Osteoblast (primary cell): ENCODE measurements at regions not wholly inside any gene's neighbourhood (a gene's known extent, or its start where the extent isn't known, plus 50 kb on each side); places are given as distances from the start of the nearest gene placed in this dataset.
"Not testable (repeated sequence)": the region's sequence is repeated elsewhere in the genome, so short reads cannot be mapped to it uniquely, and the experiment has no call there.

Experiments
- DNase-seq: peaks from one replicate; pipeline ENCODE4 v3.0.0; 2011; ENCODE audit warnings: low spot score, mixed read lengths; ENCODE audit not compliant: insufficient read length; ENCODE audit errors: missing footprints
- H2AFZ ChIP-seq: 2 replicates; pipeline ENCODE4 v1.6.0; 2011; ENCODE audit warnings: mild to moderate bottlenecking, low read length
- H3K27ac ChIP-seq: 2 replicates; pipeline ENCODE4 v1.5.1; 2011; ENCODE audit warnings: mild to moderate bottlenecking, low read depth, low read length, moderate library complexity
- H3K27me3 ChIP-seq: 2 replicates; pipeline ENCODE4 v1.6.0; 2012; ENCODE audit warnings: mild to moderate bottlenecking, control low read depth, inconsistent platforms, low read length, moderate library complexity; ENCODE audit not compliant: insufficient read depth
- H3K36me3 ChIP-seq: 2 replicates; pipeline ENCODE4 v1.5.1; 2011; ENCODE audit warnings: mild to moderate bottlenecking, low read length, control low read depth, moderate library complexity; ENCODE audit not compliant: insufficient read depth
- H3K4me1 ChIP-seq: 2 replicates; pipeline ENCODE4 v1.5.1; 2011; ENCODE audit warnings: mild to moderate bottlenecking, low read length, control low read depth, moderate library complexity; ENCODE audit not compliant: insufficient read depth
- H3K4me2 ChIP-seq: 2 replicates; pipeline ENCODE4 v1.6.0; 2011; ENCODE audit warnings: mild to moderate bottlenecking, low read length; ENCODE audit not compliant: insufficient read depth
- H3K4me3 ChIP-seq: fragments of 200-600 bp; sonication (generic); 3 replicates; pipeline ENCODE4 v1.5.1; 2012; ENCODE audit warnings: mild to moderate bottlenecking, low read length, inconsistent platforms; ENCODE audit not compliant: insufficient read depth
- H3K79me2 ChIP-seq: 2 replicates; pipeline ENCODE4 v1.6.0; 2012; ENCODE audit warnings: mild to moderate bottlenecking, low read length, control low read depth, inconsistent platforms; ENCODE audit not compliant: insufficient read depth
- H3K9me3 ChIP-seq: 2 replicates; pipeline ENCODE4 v1.5.1; 2011; ENCODE audit warnings: low read depth, low read length, control low read depth
- H4K20me1 ChIP-seq: 2 replicates; pipeline ENCODE4 v1.6.0; 2012; ENCODE audit warnings: mild to moderate bottlenecking, low read length, control low read depth; ENCODE audit not compliant: insufficient read depth
- TF ChIP-seq, protein P1 (sequence below): IDR thresholded peaks from 2 replicates; pipeline ENCODE4 v1.5.1; 2011; ENCODE audit warnings: mild to moderate bottlenecking, low read depth, low read length, moderate library complexity; ENCODE audit errors: extremely low read depth

DNA sequence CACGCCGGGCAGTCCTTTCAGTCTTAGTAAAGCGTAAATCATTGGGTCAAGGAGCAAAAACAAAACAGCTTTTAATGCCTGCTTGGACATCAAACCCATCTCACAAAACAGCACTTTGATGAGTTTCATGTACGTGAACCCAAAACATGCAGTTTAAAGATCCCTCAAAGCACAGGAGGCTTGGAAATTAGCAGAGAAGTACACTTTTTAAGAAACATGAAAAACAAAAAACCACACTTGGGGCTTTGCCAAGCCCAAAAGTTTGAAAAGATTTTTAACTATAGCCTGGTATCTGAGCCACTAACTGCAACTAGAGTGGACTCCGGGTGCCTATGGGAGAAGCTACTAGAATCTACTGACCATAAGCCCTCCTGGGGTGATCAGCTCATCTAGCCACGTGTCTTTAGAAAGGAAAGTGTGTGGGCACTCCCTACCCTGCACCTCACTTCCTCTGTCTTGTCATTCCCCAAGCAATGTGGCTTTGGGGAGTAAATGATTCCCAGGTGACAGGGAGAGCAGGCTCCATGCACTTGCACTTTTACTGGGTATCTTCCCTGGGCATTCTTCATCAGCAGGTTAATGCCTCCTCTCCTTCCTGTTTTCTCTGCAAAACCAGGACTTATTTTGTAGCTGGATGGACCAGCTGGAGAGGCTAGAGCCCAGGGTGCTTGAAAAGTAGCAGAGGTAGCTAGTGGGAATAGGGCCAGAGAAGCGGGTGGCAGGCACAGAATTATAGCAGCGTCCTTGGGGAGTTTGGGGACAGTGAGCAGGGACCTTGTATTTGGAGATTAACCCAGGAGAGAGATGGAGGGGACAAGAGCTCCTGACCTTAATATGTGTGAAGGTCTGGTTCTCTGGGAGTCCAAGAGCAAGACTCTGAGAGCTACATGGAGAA is 339.3 kb downstream of the BCL11B start:
- Histone ChIP-seq H3K4me3 (no peak overlapping the region), H3K27ac (no peak overlapping the region), H3K4me2 (no peak overlapping the region), H3K36me3 (no peaks in the 10 kb centered on the region), H3K79me2 (no peaks in the 10 kb centered on the region), H3K27me3 (no peaks in the 10 kb centered on the region), H3K9me3 (no peaks in the 10 kb centered on the region), H4K20me1 (no peaks in the 10 kb centered on the region), H3K4me1 (no peaks in the 10 kb centered on the region), H2AFZ (no peak overlapping the region)
- no peak for DNase-seq
- TF ChIP-seq, protein P1, sequence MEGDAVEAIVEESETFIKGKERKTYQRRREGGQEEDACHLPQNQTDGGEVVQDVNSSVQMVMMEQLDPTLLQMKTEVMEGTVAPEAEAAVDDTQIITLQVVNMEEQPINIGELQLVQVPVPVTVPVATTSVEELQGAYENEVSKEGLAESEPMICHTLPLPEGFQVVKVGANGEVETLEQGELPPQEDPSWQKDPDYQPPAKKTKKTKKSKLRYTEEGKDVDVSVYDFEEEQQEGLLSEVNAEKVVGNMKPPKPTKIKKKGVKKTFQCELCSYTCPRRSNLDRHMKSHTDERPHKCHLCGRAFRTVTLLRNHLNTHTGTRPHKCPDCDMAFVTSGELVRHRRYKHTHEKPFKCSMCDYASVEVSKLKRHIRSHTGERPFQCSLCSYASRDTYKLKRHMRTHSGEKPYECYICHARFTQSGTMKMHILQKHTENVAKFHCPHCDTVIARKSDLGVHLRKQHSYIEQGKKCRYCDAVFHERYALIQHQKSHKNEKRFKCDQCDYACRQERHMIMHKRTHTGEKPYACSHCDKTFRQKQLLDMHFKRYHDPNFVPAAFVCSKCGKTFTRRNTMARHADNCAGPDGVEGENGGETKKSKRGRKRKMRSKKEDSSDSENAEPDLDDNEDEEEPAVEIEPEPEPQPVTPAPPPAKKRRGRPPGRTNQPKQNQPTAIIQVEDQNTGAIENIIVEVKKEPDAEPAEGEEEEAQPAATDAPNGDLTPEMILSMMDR, result no peak

DNA sequence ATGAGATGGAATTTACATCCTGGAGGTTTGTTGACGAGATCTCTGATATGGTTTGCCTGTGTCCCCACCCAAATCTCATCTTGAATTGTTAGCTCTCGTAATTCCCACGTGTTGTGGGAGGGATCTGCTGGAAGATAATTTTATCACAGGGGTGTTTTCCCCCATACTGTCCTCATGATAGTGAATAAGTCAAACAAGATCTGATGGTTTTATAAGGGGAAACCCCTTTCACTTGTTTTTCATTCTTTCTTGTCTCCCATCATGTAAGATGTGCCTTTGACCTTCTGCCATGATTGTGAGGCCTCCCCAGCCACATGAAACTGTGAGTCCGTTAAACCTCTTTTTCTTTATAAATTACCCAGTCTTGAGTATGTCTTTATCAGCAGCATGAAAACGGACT is 337.4 kb downstream of the BCL11B start:
- H4K20me1 ChIP-seq, H3K27ac ChIP-seq, DNase-seq, H3K79me2 ChIP-seq, H3K27me3 ChIP-seq, H3K9me3 ChIP-seq, H3K4me3 ChIP-seq, H3K4me1 ChIP-seq, H3K36me3 ChIP-seq, H2AFZ ChIP-seq, H3K4me2 ChIP-seq: not testable (repeated sequence)

DNA sequence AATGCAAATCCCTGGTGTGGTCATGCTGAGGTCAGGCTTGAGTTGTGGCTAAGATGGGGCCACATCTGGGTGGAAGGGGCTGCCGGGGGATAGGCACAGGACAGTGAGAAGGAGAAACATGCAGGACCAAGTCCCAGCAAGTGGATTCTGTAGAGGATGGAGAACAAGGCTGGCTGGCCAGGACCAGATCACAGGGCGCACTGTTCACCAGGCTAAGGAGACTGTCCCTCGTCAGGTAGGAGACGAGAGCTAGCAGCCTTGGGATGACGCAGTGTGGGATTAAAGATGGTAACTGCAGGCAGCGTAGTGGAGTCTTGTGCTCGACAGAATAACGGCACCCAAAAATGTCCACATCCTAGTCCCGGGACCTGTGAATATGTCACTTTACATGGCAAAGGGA is 336.1 kb downstream of the BCL11B start:
- TF ChIP-seq, protein P1, result no peak
- Histone ChIP-seq H3K4me3 (no peak overlapping the region), H3K27me3 (no peaks in the 10 kb centered on the region), H3K79me2 (no peaks in the 10 kb centered on the region), H2AFZ (no peak overlapping the region), H3K9me3 (no peaks in the 10 kb centered on the region), H3K36me3 (no peaks in the 10 kb centered on the region), H4K20me1 (no peaks in the 10 kb centered on the region), H3K27ac (no peak overlapping the region), H3K4me2 (no peak overlapping the region), H3K4me1 (no peaks in the 10 kb centered on the region)
- no peak for DNase-seq

DNA sequence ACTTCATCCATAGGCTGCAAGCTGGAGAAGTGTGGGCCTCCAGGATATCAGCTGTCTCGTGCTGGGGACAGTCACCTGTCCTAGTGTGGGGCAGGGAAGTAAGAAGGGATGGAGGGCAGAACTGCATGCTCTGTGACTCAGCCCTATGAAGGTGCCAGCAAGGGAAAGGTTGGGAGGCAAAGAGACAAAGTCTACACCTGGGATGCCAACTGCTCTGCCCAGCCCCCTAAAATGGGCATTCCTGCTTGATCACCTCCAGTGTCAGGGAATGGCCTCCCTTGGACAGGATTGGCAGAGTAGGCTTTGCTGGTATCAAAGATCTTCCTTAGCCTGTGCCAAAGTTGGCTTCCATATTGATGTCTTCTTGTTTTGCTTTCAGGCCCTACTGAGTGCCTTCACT is 335.0 kb downstream of the BCL11B start:
- TF ChIP-seq, protein P1, result no peak
- H3K4me3 ChIP-seq, result no peak overlapping the region
- no peak overlapping the region for H3K27ac ChIP-seq
- H3K27me3 ChIP-seq, result no peaks in the 10 kb centered on the region
- no peak overlapping the region for H3K4me2 ChIP-seq
- no peaks in the 10 kb centered on the region for H3K9me3 ChIP-seq
- DNase-seq, result no peak
- H3K36me3 ChIP-seq, result no peaks in the 10 kb centered on the region
- no peaks in the 10 kb centered on the region for H3K79me2 ChIP-seq
- no peaks in the 10 kb centered on the region for H4K20me1 ChIP-seq
- H2AFZ ChIP-seq, result no peak overlapping the region
- H3K4me1 ChIP-seq, result no peaks in the 10 kb centered on the region
